Panc1 (cell line): ENCODE measurements at regions not wholly inside any gene's neighbourhood (a gene's known extent, or its start where the extent isn't known, plus 50 kb on each side); places are given as distances from the start of the nearest gene placed in this dataset.

ENCODE experiments used
- CTCF ChIP-seq: fragments of 450-650 bp; IDR thresholded peaks from 2 replicates; pipeline ENCODE4 v1.5.1; 2017; ENCODE audit warnings: mild to moderate bottlenecking
- POLR2AphosphoS5 ChIP-seq: IDR thresholded peaks from 2 replicates; pipeline ENCODE4 v1.6.1; 2012; ENCODE audit warnings: mild to moderate bottlenecking, low read depth, low read length, moderate library complexity
- REST ChIP-seq, 2 experiments: IDR thresholded peaks; 2 replicates each; pipeline ENCODE4 v1.6.1; 2011 to 2012; ENCODE audit warnings: low read depth in 2 of 2, control low read depth in 1 of 2, low read length in 1 of 2, mild to moderate bottlenecking in 1 of 2, moderate library complexity in 1 of 2; ENCODE audit not compliant: insufficient read depth in 1 of 2
- SIN3A ChIP-seq: IDR thresholded peaks from 2 replicates; pipeline ENCODE4 v1.6.1; 2012; ENCODE audit warnings: low read depth, mild to moderate bottlenecking, low read length, moderate library complexity, borderline replicate concordance; ENCODE audit not compliant: insufficient read depth
- TCF7L2 ChIP-seq: IDR thresholded peaks from 2 replicates; pipeline ENCODE4 v1.6.1; 2011; ENCODE audit warnings: mild to moderate bottlenecking, low read depth, low read length, inconsistent platforms

GRCh38 chr1:69506721-69507120, 61.0 kb upstream of the LRRC7 start:
- no peak for TF ChIP-seq CTCF
- no peak for TF ChIP-seq REST (IDR thresholded peaks at IDR 0.05; ENCODE audit: insufficient read depth in 1 of 2, low read depth in 2 of 2, low read length in 1 of 2)
- TF ChIP-seq SIN3A = no peak
- no peak for TF ChIP-seq POLR2AphosphoS5
- TF ChIP-seq TCF7L2 = no peak
